ENCODE measurements at regions not wholly inside any gene's neighbourhood (a gene's known extent, or its start where the extent isn't known, plus 50 kb on each side); places are given as distances from the start of the nearest gene placed in this dataset.
"Not testable (repeated sequence)": the region's sequence is repeated elsewhere in the genome, so short reads cannot be mapped to it uniquely, and the experiment has no call there.

DNA sequence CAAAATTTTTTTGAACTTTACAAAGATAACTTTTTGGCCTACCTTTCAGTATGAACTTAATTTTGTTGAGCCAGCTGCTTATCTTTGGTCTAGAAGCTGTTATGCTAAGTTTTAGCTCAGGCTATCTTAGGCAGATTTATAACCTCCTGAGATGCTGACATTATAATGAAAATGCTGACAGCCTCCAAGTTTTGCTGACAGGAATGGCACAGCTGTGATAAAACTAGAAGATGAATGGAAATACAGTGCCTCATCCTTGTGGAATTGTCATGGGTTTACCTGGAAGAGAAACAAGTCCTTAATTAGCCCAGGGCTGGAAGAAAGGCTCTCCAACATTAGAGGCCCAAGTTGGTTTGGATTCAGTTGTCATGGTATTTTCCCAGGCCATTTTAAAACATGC, 123.3 kb downstream of the OXSM start:
- intact Hi-C loops (cut with micrococcal nuclease) = loop anchor here (5.0 kb wide), 1 partner anchor 251 kb away; the partner anchor contains the start of gene TOP2B

DNA sequence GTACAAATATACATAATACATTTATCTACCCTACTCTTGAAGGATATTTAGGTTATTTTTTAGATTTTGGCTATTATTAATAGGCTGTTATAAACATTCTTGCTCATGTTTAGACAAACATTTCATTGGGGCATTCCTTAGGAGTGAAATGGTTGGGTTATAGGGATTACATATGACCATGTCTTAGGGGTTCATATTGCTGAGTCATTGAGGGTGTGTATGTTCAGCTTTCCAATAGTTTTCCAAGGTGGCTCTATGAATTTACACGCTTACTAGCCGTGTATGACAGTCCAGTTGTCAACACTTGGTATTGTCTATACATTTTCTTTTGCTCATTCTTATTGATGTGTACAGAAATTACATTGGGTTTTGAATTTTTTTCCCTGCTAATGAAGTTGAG, 125.8 kb downstream of the OXSM start:
- no peaks in the 10 kb centered on the region for H3K36me3 Mint-ChIP-seq (ENCODE audit: low read depth)
- ChIA-PET POLR2A (no interaction called here), CTCF (no interaction called here)
- H3K27ac Mint-ChIP-seq = no peak overlapping the region
- no peak overlapping the region for H3K4me3 Mint-ChIP-seq
- TF ChIP-seq, protein P1, sequence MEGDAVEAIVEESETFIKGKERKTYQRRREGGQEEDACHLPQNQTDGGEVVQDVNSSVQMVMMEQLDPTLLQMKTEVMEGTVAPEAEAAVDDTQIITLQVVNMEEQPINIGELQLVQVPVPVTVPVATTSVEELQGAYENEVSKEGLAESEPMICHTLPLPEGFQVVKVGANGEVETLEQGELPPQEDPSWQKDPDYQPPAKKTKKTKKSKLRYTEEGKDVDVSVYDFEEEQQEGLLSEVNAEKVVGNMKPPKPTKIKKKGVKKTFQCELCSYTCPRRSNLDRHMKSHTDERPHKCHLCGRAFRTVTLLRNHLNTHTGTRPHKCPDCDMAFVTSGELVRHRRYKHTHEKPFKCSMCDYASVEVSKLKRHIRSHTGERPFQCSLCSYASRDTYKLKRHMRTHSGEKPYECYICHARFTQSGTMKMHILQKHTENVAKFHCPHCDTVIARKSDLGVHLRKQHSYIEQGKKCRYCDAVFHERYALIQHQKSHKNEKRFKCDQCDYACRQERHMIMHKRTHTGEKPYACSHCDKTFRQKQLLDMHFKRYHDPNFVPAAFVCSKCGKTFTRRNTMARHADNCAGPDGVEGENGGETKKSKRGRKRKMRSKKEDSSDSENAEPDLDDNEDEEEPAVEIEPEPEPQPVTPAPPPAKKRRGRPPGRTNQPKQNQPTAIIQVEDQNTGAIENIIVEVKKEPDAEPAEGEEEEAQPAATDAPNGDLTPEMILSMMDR (IDR thresholded peaks at IDR 0.05) = no peak
- ATAC-seq (ENCODE audit: low read depth) (no peak), DNase-seq (no peak)
- H3K9me3 Mint-ChIP-seq = no peaks in the 10 kb centered on the region
- no peaks in the 10 kb centered on the region for H3K4me1 Mint-ChIP-seq
- peaks cover 20% of the 10 kb centered on the region for H3K27me3 Mint-ChIP-seq
- intact Hi-C loops (cut with micrococcal nuclease) = no loop called here

More for the DNA sequence above, 123.3 kb downstream of the OXSM start:
- CTCF ChIA-PET = interaction anchor here (1.5 to 2.1 kb wide), 2 partner anchors 14 to 265 kb away, joined by 3 to 5 read pairs; no protein-coding TSS in a partner anchor
- no peak for DNase-seq
- POLR2A ChIA-PET = no interaction called here
- no peak overlapping the region for H3K4me3 Mint-ChIP-seq
- no peaks in the 10 kb centered on the region for H3K4me1 Mint-ChIP-seq
- no peak for ATAC-seq (ENCODE audit: low read depth)
- H3K36me3 Mint-ChIP-seq (ENCODE audit: low read depth) = no peaks in the 10 kb centered on the region
- TF ChIP-seq, protein P1 (IDR thresholded peaks at IDR 0.05) = no peak
- H3K27me3 Mint-ChIP-seq = peaks cover 3% of the 10 kb centered on the region
- no peaks in the 10 kb centered on the region for H3K9me3 Mint-ChIP-seq
- no peak overlapping the region for H3K27ac Mint-ChIP-seq

DNA sequence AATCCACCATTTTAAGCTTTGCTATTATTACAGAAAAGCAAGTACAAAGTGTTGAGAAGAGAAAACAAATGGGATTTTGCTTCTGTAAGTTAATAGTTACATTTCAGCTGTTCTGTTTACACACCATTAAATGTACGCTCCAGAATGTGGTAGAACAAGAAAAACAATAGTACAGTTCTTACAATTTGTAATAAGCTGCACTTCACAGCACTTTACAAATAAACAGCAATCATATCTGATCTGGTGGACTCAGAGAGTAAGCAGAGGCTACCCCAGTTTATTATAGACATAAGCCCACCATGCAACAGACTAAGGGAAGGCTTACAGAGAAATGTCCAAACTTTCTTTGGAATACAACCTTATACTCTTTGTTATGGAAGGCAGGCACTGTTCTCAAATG, 126.4 kb downstream of the OXSM start:
- CTCF ChIA-PET = no interaction called here
- no peaks in the 10 kb centered on the region for H3K36me3 Mint-ChIP-seq (ENCODE audit: low read depth)
- TF ChIP-seq, protein P1 (IDR thresholded peaks at IDR 0.05) = no peak
- POLR2A ChIA-PET = no interaction called here
- H3K4me3 Mint-ChIP-seq = no peak overlapping the region
- peaks cover 26% of the 10 kb centered on the region for H3K27me3 Mint-ChIP-seq
- H3K9me3 Mint-ChIP-seq = no peaks in the 10 kb centered on the region
- DNase-seq (no peak), ATAC-seq (ENCODE audit: low read depth) (no peak)
- H3K27ac Mint-ChIP-seq = no peak overlapping the region
- intact Hi-C loops (cut with micrococcal nuclease) = no loop called here
- H3K4me1 Mint-ChIP-seq = no peaks in the 10 kb centered on the region

DNA sequence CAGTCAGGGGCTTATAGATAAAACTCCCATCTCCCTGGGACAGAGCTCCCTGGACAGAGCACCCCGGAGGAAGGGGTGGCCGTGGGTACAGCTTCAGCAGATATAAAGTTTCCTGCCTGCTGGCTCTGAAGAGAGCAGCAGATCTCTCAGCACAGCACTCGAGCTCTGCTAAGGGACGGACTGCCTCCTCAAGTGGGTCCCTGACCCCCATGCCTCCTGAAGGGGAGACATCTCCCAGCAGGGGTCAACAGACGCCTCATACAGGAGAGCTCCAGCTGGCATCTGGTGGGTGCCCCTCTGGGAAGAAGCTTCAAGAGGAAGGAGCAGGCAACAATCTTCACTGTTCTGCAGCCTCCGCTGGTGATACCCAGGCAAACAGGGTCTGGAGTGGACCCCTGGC, 142.1 kb downstream of the OXSM start:
- H3K27me3 Mint-ChIP-seq; POLR2A ChIA-PET; DNase-seq; intact Hi-C loops (cut with micrococcal nuclease); ATAC-seq (ENCODE audit: low read depth); H3K4me3 Mint-ChIP-seq; H3K27ac Mint-ChIP-seq; H3K4me1 Mint-ChIP-seq; CTCF ChIA-PET; H3K36me3 Mint-ChIP-seq (ENCODE audit: low read depth): not testable (repeated sequence)
- peaks cover 23% of the 10 kb centered on the region for H3K9me3 Mint-ChIP-seq

DNA sequence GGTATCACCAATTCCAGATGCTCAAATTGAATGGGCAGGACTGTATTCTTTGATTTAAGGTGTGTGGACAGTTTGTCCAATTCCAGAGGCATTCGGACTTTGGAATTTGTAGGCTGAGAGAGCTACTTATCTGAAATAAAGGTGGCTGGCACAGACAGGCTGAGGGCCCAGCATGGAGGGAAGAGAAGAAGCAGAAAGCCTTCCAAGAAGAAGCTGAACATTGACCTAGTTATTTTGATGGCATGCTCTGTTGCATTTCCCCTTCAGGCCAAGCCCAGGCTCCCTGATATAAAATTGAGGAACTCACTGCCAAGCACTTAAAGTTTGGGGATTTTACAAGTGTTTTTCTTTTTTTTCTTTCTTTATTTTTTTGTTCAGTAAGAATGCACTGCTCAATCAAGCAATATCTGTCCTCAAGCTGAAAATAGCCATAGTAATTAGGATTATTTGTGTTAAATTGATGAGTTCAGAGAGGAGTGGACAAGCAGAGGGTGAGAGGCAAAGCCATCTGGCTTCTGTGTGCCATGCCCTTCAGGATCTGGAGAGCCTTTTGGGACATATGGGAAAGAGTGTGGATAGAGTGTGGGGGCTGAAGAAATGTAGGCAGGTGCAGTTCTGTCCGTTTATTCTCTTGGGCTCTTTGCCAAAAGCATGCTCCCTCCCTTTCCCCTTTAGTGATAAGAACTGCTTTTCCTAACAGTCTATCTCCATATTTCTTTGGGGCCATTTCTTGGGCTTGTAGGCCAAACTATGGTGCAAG, 148.9 kb downstream of the OXSM start:
- CTCF ChIA-PET = no interaction called here
- Mint-ChIP-seq H3K4me3 (no peak overlapping the region), H3K36me3 (ENCODE audit: low read depth) (no peaks in the 10 kb centered on the region), H3K4me1 (no peaks in the 10 kb centered on the region), H3K27ac (no peak overlapping the region), H3K27me3 (no peaks in the 10 kb centered on the region), H3K9me3 (peaks cover 6% of the 10 kb centered on the region)
- no peak for DNase-seq
- intact Hi-C loops (cut with micrococcal nuclease) = no loop called here
- POLR2A ChIA-PET = no interaction called here
- ATAC-seq (ENCODE audit: low read depth) = no peak
- TF ChIP-seq, protein P1 (IDR thresholded peaks at IDR 0.05) = no peak

DNA sequence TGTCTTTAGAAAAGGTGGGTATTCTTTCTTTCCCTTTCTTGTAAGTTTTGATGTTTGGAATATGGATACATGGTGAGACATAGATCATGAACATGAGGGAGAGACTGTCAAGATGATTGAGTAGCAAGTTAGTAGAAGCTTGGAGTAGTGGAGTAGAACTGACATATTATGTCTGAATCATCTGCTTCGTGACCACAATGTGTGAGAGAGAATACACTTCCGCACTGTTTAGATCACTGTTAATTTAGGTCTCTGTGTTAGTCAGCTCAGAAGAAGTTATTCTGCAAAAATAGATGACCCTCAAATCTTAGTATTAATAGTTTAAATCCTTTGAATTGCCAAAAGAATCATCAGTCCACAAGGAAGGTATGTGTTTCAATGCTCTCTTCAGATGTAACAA, 151.0 kb downstream of the OXSM start:
- ChIA-PET CTCF (no interaction called here), POLR2A (no interaction called here)
- no peak for DNase-seq
- TF ChIP-seq, protein P1 (IDR thresholded peaks at IDR 0.05) = no peak
- intact Hi-C loops (cut with micrococcal nuclease) = no loop called here
- ATAC-seq (ENCODE audit: low read depth) = no peak
- Mint-ChIP-seq H3K36me3 (ENCODE audit: low read depth) (no peaks in the 10 kb centered on the region), H3K4me3 (no peak overlapping the region), H3K27me3 (no peaks in the 10 kb centered on the region), H3K9me3 (no peaks in the 10 kb centered on the region), H3K27ac (no peak overlapping the region), H3K4me1 (no peaks in the 10 kb centered on the region)

Data from activated B cell treated with CpG ODN at 0.5 μM for 24 hours (primary cell).